ENCODE measurements at regions not wholly inside any gene's neighbourhood (a gene's known extent, or its start where the extent isn't known, plus 50 kb on each side); places are given as distances from the start of the nearest gene placed in this dataset.

DNA sequence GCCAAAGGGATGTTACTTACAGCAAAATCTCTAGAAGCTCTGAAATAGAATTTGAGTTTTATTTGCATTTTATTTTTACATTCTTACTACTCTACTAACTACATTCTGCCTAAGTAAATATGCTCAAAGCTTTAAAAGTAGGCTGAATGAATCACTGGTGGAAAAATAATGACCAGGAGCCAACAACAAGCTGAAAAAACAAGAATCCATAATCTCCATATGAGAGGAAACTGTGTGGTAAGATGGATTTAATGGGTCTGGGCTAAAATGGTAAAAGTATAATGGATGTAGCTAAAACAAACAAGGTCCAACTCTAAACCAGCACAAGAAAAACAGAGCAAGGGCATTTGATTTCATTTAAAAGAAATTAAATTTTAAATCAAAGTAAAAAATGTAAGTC lies 525.8 kb upstream of the FTMT start:
- Histone ChIP-seq H2AFZ (ENCODE audit: low read length) (no peak overlapping the region), H3K79me2 (ENCODE audit: insufficient read depth, low read length) (no peaks in the 10 kb centered on the region)
- DNase-seq (ENCODE audit: insufficient read length, low spot score, missing footprints) = no peak

DNA sequence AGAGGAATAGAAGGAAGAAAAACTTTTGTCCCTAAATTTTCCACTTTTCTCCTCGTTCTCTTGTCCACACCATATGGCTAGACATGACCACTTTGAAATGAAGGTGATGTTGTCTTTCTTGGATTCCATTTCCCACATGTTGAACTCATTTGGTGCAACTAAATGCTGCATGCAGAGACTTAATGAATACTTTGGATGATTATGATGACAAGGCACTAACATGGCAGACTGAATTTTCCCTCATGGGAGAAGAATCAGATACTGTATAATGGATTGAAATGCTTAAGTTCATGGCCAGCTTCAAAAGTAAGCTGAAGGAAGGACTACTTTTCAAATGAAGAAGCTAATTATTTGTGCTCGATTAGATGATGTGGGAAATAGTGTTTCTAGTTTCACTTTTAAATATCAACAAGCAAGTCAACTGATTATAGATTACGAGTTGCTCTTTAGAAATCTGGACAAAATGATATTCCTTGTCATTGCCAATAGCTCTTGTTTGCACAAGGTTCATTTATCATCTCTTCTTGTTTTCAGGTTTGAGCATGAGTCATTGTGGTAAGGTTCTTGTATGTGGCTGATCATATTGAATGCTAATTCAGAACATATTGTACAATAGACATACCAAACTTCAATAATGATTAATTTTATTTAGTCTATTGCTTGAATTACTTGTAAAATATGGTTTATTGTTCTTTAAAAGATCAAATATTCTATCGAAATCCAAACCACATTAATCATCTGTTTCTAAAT lies 501.3 kb upstream of the FTMT start:
- H3K79me2 ChIP-seq (ENCODE audit: insufficient read depth, low read length) = no peaks in the 10 kb centered on the region
- no peak for DNase-seq (ENCODE audit: insufficient read length, low spot score, missing footprints)
- H3K27ac ChIP-seq (ENCODE audit: low read depth, low read length) = no peak overlapping the region
- no peaks in the 10 kb centered on the region for H4K20me1 ChIP-seq (ENCODE audit: insufficient read depth, low read length)
- no peak overlapping the region for H3K4me2 ChIP-seq (ENCODE audit: insufficient read depth, low read length)
- no peak overlapping the region for H3K4me3 ChIP-seq (ENCODE audit: insufficient read depth, low read length)
- no peak overlapping the region for H2AFZ ChIP-seq (ENCODE audit: low read length)
- no peaks in the 10 kb centered on the region for H3K36me3 ChIP-seq (ENCODE audit: insufficient read depth, low read length)
- TF ChIP-seq, protein P1, sequence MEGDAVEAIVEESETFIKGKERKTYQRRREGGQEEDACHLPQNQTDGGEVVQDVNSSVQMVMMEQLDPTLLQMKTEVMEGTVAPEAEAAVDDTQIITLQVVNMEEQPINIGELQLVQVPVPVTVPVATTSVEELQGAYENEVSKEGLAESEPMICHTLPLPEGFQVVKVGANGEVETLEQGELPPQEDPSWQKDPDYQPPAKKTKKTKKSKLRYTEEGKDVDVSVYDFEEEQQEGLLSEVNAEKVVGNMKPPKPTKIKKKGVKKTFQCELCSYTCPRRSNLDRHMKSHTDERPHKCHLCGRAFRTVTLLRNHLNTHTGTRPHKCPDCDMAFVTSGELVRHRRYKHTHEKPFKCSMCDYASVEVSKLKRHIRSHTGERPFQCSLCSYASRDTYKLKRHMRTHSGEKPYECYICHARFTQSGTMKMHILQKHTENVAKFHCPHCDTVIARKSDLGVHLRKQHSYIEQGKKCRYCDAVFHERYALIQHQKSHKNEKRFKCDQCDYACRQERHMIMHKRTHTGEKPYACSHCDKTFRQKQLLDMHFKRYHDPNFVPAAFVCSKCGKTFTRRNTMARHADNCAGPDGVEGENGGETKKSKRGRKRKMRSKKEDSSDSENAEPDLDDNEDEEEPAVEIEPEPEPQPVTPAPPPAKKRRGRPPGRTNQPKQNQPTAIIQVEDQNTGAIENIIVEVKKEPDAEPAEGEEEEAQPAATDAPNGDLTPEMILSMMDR (IDR thresholded peaks at IDR 0.05; ENCODE audit: extremely low read depth, low read depth, low read length) = no peak
- no peaks in the 10 kb centered on the region for H3K9me3 ChIP-seq (ENCODE audit: low read depth, low read length)
- no peaks in the 10 kb centered on the region for H3K27me3 ChIP-seq (ENCODE audit: insufficient read depth, low read length)
- H3K4me1 ChIP-seq (ENCODE audit: insufficient read depth, low read length) = no peaks in the 10 kb centered on the region

More for the DNA sequence above, 525.8 kb upstream of the FTMT start:
- Histone ChIP-seq H3K36me3 (ENCODE audit: insufficient read depth, low read length) (no peaks in the 10 kb centered on the region), H3K9me3 (ENCODE audit: low read depth, low read length) (no peaks in the 10 kb centered on the region), H3K4me1 (ENCODE audit: insufficient read depth, low read length) (no peaks in the 10 kb centered on the region), H3K27ac (ENCODE audit: low read depth, low read length) (no peak overlapping the region), H3K4me3 (ENCODE audit: insufficient read depth, low read length) (no peak overlapping the region), H3K27me3 (ENCODE audit: insufficient read depth, low read length) (no peaks in the 10 kb centered on the region), H4K20me1 (ENCODE audit: insufficient read depth, low read length) (no peaks in the 10 kb centered on the region), H3K4me2 (ENCODE audit: insufficient read depth, low read length) (no peak overlapping the region)
- TF ChIP-seq, protein P1 (IDR thresholded peaks at IDR 0.05; ENCODE audit: extremely low read depth, low read depth, low read length) = no peak

DNA sequence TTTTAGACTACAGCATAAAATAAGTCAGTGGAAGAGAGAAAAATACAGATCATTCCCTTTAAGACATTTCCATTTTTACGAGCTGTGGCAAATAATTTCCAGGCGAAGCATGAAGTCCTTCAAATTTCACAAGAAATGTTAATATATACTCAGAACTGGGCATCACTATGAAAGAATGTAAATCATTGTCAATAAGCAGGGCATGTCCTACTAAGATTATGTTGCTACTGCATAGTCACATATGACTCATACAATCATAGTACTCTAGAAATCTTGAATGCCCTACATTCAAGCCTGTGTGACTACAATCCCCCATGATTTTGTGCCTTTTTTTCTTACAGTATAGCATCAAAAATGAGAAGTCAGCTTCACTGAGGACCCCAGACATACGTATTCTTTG lies 485.2 kb upstream of the FTMT start:
- Histone ChIP-seq H2AFZ (ENCODE audit: low read length) (no peak overlapping the region), H3K79me2 (ENCODE audit: insufficient read depth, low read length) (no peaks in the 10 kb centered on the region), H4K20me1 (ENCODE audit: insufficient read depth, low read length) (no peaks in the 10 kb centered on the region), H3K9me3 (ENCODE audit: low read depth, low read length) (no peaks in the 10 kb centered on the region), H3K4me3 (ENCODE audit: insufficient read depth, low read length) (no peak overlapping the region), H3K4me1 (ENCODE audit: insufficient read depth, low read length) (no peaks in the 10 kb centered on the region), H3K27me3 (ENCODE audit: insufficient read depth, low read length) (no peaks in the 10 kb centered on the region), H3K4me2 (ENCODE audit: insufficient read depth, low read length) (no peak overlapping the region), H3K36me3 (ENCODE audit: insufficient read depth, low read length) (no peaks in the 10 kb centered on the region), H3K27ac (ENCODE audit: low read depth, low read length) (no peak overlapping the region)
- TF ChIP-seq, protein P1 (IDR thresholded peaks at IDR 0.05; ENCODE audit: extremely low read depth, low read depth, low read length) = no peak
- DNase-seq (ENCODE audit: insufficient read length, low spot score, missing footprints) = peak; percentile 5

DNA sequence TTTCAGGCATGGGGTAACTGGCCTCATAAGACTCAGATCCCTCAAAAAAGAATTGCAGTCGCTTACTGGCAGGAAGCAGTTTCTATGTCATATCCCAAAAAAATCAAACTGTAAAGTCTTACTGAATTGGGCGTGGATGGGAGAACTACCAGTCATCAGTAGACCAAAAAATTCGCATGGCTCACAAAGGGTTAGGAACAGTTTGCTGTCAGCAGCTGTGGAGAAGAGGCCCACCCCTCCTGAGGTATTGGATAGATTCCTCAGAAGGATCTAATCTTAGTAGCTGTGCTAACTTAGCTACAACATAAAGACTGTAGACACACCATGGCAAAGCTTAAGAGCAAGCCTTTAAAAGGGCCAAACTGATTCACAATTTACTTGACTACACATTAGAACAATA lies 478.3 kb upstream of the FTMT start:
- H3K27ac ChIP-seq (ENCODE audit: low read depth, low read length) = no peak overlapping the region
- H3K4me2 ChIP-seq (ENCODE audit: insufficient read depth, low read length) = no peak overlapping the region
- H3K79me2 ChIP-seq (ENCODE audit: insufficient read depth, low read length) = no peaks in the 10 kb centered on the region
- no peak for DNase-seq (ENCODE audit: insufficient read length, low spot score, missing footprints)
- H3K9me3 ChIP-seq (ENCODE audit: low read depth, low read length) = no peaks in the 10 kb centered on the region
- H3K4me3 ChIP-seq (ENCODE audit: insufficient read depth, low read length) = no peak overlapping the region
- no peak overlapping the region for H2AFZ ChIP-seq (ENCODE audit: low read length)
- H3K4me1 ChIP-seq (ENCODE audit: insufficient read depth, low read length) = no peaks in the 10 kb centered on the region
- TF ChIP-seq, protein P1 (IDR thresholded peaks at IDR 0.05; ENCODE audit: extremely low read depth, low read depth, low read length) = no peak
- no peaks in the 10 kb centered on the region for H3K27me3 ChIP-seq (ENCODE audit: insufficient read depth, low read length)
- no peaks in the 10 kb centered on the region for H4K20me1 ChIP-seq (ENCODE audit: insufficient read depth, low read length)
- no peaks in the 10 kb centered on the region for H3K36me3 ChIP-seq (ENCODE audit: insufficient read depth, low read length)

Measured in osteoblast (primary cell).